SK-N-SH (cell line): ENCODE measurements at regions not wholly inside any gene's neighbourhood (a gene's known extent, or its start where the extent isn't known, plus 50 kb on each side); places are given as distances from the start of the nearest gene placed in this dataset.

Experiments
- CTCF ChIA-PET: fragments of 300-600, 350-600 bp; formaldehyde crosslinking; extraction: SDS; loops from one replicate; lab custom pipeline; 2021; lab: Yijun Ruan, JAX
- POLR2A ChIA-PET: fragments of 350-600 bp; sonication (Branson Sonifier 250); formaldehyde crosslinking; extraction: SDS; loops from one replicate; lab custom pipeline; 2020; ENCODE audit warnings: antibody characterized with exemption, inconsistent platforms; lab: Yijun Ruan, JAX
- DNase-seq: peaks from one replicate; pipeline ENCODE4 v3.0.0; 2012
- H2AFZ ChIP-seq: fragments of 200-600 bp; sonication (generic); 2 replicates; pipeline ENCODE4 v1.8.1; 2016; ENCODE audit warnings: antibody characterized with exemption, mild to moderate bottlenecking, low read depth
- H3F3A ChIP-seq: fragments of 200-600 bp; sonication (generic); replicated peaks from 2 replicates; pipeline ENCODE3; 2016; ENCODE audit warnings: antibody characterized with exemption, mild to moderate bottlenecking; ENCODE audit not compliant: insufficient read depth
- H3K27ac ChIP-seq, 2 experiments: fragments of 200-500 bp in 1 of 2; fragments of 200-600 bp in 1 of 2; sonication (Bioruptor generic) in 1 of 2; sonication (generic), shearing (Covaris generic) in 1 of 2; 2 replicates each; pipeline versions ENCODE4 v1.5.1 to v1.6.1; 2014 to 2016; ENCODE audit warnings: low read depth in 2 of 2, inconsistent platforms in 1 of 2, low read length in 1 of 2, mild to moderate bottlenecking in 1 of 2, mixed read lengths in 1 of 2
- H3K27me3 ChIP-seq: fragments of 200-600 bp; sonication (generic), shearing (Covaris generic); 2 replicates; pipeline ENCODE4 v1.6.1; 2016; ENCODE audit warnings: mixed run types; ENCODE audit not compliant: insufficient read depth
- H3K36me3 ChIP-seq, 2 experiments: fragments of 200-500 bp in 1 of 2; fragments of 200-600 bp in 1 of 2; sonication (Bioruptor generic) in 1 of 2; sonication (generic) in 1 of 2; replicated peaks in 1 of 2; 2 replicates each; pipeline versions ENCODE3 to v1.5.1; 2014 to 2016; ENCODE audit warnings: low read length in 1 of 2, mild to moderate bottlenecking in 1 of 2; ENCODE audit not compliant: insufficient read depth in 2 of 2, control insufficient read depth in 1 of 2
- H3K4me1 ChIP-seq, 2 experiments: fragments of 200-500 bp in 1 of 2; fragments of 200-600 bp in 1 of 2; sonication (Bioruptor generic) in 1 of 2; sonication (generic), shearing (Covaris generic) in 1 of 2; 2 replicates each; pipeline versions ENCODE4 v1.5.1 to v1.6.1; 2014 to 2016; ENCODE audit warnings: low read depth in 1 of 2, low read length in 1 of 2, mixed run types in 1 of 2; ENCODE audit not compliant: insufficient read depth in 2 of 2, control insufficient read depth in 1 of 2
- H3K4me2 ChIP-seq: fragments of 200-600 bp; sonication (generic), shearing (Covaris generic); 2 replicates; pipeline ENCODE4 v1.6.1; 2017; ENCODE audit warnings: mixed run types
- H3K4me3 ChIP-seq, 2 experiments: fragments of 200-500 bp in 1 of 2; fragments of 200-600 bp in 1 of 2; sonication (Bioruptor generic) in 1 of 2; sonication (generic), shearing (Covaris generic) in 1 of 2; 2 replicates each; pipeline versions ENCODE4 v1.5.1 to v1.8.1; 2014 to 2016; ENCODE audit warnings: low read depth in 2 of 2, inconsistent platforms in 1 of 2, low read length in 1 of 2, mild to moderate bottlenecking in 1 of 2, mixed read lengths in 1 of 2, moderate library complexity in 1 of 2
- H3K79me2 ChIP-seq: fragments of 200-600 bp; sonication (generic); 2 replicates; pipeline ENCODE4 v1.8.1; 2017; ENCODE audit warnings: mild to moderate bottlenecking; ENCODE audit not compliant: insufficient read depth
- H3K9ac ChIP-seq: fragments of 200-600 bp; sonication (generic); 2 replicates; pipeline ENCODE4 v1.6.1; 2017; ENCODE audit warnings: mixed run types
- H3K9me2 ChIP-seq: fragments of 200-600 bp; sonication (generic); 2 replicates; pipeline ENCODE4 v1.6.1; 2017; ENCODE audit warnings: mixed run types
- H3K9me3 ChIP-seq: fragments of 200-600 bp; sonication (generic); 2 replicates; pipeline ENCODE4 v1.6.1; 2017; ENCODE audit warnings: mixed run types, mild to moderate bottlenecking, moderate library complexity
- H4K20me1 ChIP-seq: fragments of 200-600 bp; sonication (generic); 2 replicates; pipeline ENCODE4 v1.6.1; 2017; ENCODE audit warnings: mild to moderate bottlenecking, mixed run types; ENCODE audit not compliant: insufficient read depth
- ELF1 ChIP-seq: IDR thresholded peaks from 2 replicates; pipeline ENCODE4 v1.4.0; 2012
- FOXJ3 ChIP-seq: sonication (generic); formaldehyde crosslinking; IDR thresholded peaks from 2 replicates; pipeline ENCODE4 v1.5.1; 2020; ENCODE audit warnings: mild to moderate bottlenecking, missing genetic modification reagents
- FOXM1 ChIP-seq: IDR thresholded peaks from 2 replicates; pipeline ENCODE4 v1.4.0; 2012; ENCODE audit warnings: low read depth, mild to moderate bottlenecking
- GATA2 ChIP-seq: sonication (generic); formaldehyde crosslinking; IDR thresholded peaks from 2 replicates; pipeline ENCODE4 v1.5.0; 2020; ENCODE audit warnings: mild to moderate bottlenecking, missing genetic modification reagents
- JUND ChIP-seq: IDR thresholded peaks from 2 replicates; pipeline ENCODE4 v1.4.0; 2012
- POLR2AphosphoS5 ChIP-seq: IDR thresholded peaks from 2 replicates; pipeline ENCODE4 v1.6.1; 2012; ENCODE audit warnings: low read depth, low read length
- ZBTB33 ChIP-seq: IDR thresholded peaks from 2 replicates; pipeline ENCODE4 v1.4.0; 2012; ENCODE audit warnings: low read depth, borderline replicate concordance
- WGBS: methylation state at CpG from one replicate; pipeline ENCODE4 v1.1.6; 2017; ENCODE audit warnings: low lambda C conversion rate; 5-methylcytosine and 5-hydroxymethylcytosine counted together
- TF ChIP-seq, protein P1 (sequence below): IDR thresholded peaks from 2 replicates; pipeline ENCODE4 v1.4.0; 2012; ENCODE audit warnings: low read depth

DNA sequence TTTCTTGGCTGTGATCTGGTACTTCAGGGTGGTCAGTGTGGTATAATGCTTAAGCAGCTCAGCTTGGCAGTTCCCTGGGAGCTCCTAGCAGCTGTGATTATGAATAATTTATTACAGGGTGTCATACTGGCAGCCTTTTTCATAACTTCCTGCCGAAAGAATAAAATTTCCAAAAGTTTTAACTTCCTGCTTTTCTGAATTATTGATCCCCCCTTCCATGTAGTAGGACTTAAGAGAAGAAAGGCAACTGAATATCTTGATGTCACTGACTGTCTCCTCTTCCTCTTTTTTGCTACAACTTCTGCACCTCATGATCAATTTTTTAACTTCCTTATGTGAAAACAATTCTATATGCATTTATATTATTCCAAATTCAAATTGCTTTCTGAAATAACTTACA is 74.3 kb upstream of the SPEF2 start:
- no peak overlapping the region for H3K4me2 ChIP-seq
- POLR2A ChIA-PET: no interaction called here
- H4K20me1 ChIP-seq: no peaks in the 10 kb centered on the region
- no peak overlapping the region for H3K9ac ChIP-seq
- no peak overlapping the region for H3K4me3 ChIP-seq
- TF ChIP-seq GATA2: no peak
- TF ChIP-seq, protein P1, sequence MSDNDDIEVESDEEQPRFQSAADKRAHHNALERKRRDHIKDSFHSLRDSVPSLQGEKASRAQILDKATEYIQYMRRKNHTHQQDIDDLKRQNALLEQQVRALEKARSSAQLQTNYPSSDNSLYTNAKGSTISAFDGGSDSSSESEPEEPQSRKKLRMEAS: no peak
- no peak for TF ChIP-seq JUND
- WGBS: 19% methylated on average over 1 of the region's 1 CpG
- H3K27ac ChIP-seq: no peak overlapping the region
- DNase-seq: no peak
- H3K9me3 ChIP-seq: no peaks in the 10 kb centered on the region
- CTCF ChIA-PET: no interaction called here
- H3K27me3 ChIP-seq: no peaks in the 10 kb centered on the region
- H2AFZ ChIP-seq: no peak overlapping the region
- H3K9me2 ChIP-seq: no peaks in the 10 kb centered on the region
- no peaks in the 10 kb centered on the region for H3K36me3 ChIP-seq
- H3K79me2 ChIP-seq: no peaks in the 10 kb centered on the region
- no peaks in the 10 kb centered on the region for H3K4me1 ChIP-seq
- H3F3A ChIP-seq: no peaks in the 10 kb centered on the region

DNA sequence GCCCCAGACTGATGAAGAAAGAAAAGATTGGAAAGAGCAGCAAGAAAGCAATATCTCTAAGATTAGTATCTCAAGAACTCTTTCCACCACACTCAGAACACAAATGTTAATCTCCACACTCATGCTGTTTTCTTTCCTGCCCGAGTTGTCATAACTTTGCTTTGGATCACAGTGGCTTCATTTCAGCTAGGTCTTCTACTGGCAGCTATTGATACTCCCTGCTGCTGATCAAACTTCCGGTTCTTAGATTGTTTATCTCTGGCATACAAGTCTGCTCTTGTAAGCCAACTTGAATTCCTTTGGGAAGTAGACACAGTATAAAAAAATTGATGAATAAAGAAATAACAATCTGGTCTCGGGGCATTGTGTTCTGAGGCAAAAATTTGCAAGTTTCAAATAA is 77.7 kb upstream of the SPEF2 start:
- Histone ChIP-seq H3K9ac (no peak overlapping the region), H3K27ac (no peak overlapping the region), H3K4me3 (no peak overlapping the region), H3K36me3 (no peaks in the 10 kb centered on the region), H3K27me3 (no peaks in the 10 kb centered on the region), H4K20me1 (no peaks in the 10 kb centered on the region), H3K9me2 (no peaks in the 10 kb centered on the region), H3K4me1 (no peaks in the 10 kb centered on the region), H3K79me2 (no peaks in the 10 kb centered on the region), H3K9me3 (no peaks in the 10 kb centered on the region), H3F3A (no peaks in the 10 kb centered on the region), H3K4me2 (no peak overlapping the region), H2AFZ (no peak overlapping the region)
- no peak for DNase-seq
- ChIA-PET CTCF (no interaction called here), POLR2A (no interaction called here)
- TF ChIP-seq ZBTB33: no peak
- no peak for TF ChIP-seq POLR2AphosphoS5
- TF ChIP-seq ELF1: no peak
- WGBS: 29% methylated on average over 3 of the region's 3 CpGs

- Histone ChIP-seq H2AFZ (no peak overlapping the region), H3F3A (no peaks in the 10 kb centered on the region), H3K9ac (no peak overlapping the region), H3K4me1 (no peaks in the 10 kb centered on the region), H3K4me2 (no peak overlapping the region), H4K20me1 (no peaks in the 10 kb centered on the region), H3K9me2 (no peaks in the 10 kb centered on the region), H3K4me3 (no peak overlapping the region), H3K36me3 (no peaks in the 10 kb centered on the region), H3K79me2 (no peaks in the 10 kb centered on the region), H3K27me3 (no peaks in the 10 kb centered on the region)
- ChIA-PET CTCF (no interaction called here), POLR2A (no interaction called here)
- no peak for DNase-seq
- WGBS: 20% methylated on average over 7 of the region's 7 CpGs
- TF ChIP-seq FOXM1 (no peak), FOXJ3 (no peak)
- TF ChIP-seq, all 33 proteins: peak for 0
- Histone ChIP-seq H3K27ac (no peak overlapping the region), H3K9me3 (no peaks in the 10 kb centered on the region)
Observed at GRCh38 chr5:35538198-35538931, 79.3 kb upstream of the SPEF2 start.
